CMK (cell line): ENCODE measurements at regions not wholly inside any gene's neighbourhood (a gene's known extent, or its start where the extent isn't known, plus 50 kb on each side); places are given as distances from the start of the nearest gene placed in this dataset.

Experiments
- DNase-seq: peaks from one replicate; pipeline ENCODE4 v3.0.0-alpha.2; 2010; ENCODE audit warnings: low read depth

- DNase-seq: no peak
These were observed 98.8 kb upstream of the NCKAP5 start for GRCh38 chr2:133667085-133667484.

- no peak for DNase-seq
These were observed 99.7 kb upstream of the NCKAP5 start for GRCh38 chr2:133667968-133668367.

DNA sequence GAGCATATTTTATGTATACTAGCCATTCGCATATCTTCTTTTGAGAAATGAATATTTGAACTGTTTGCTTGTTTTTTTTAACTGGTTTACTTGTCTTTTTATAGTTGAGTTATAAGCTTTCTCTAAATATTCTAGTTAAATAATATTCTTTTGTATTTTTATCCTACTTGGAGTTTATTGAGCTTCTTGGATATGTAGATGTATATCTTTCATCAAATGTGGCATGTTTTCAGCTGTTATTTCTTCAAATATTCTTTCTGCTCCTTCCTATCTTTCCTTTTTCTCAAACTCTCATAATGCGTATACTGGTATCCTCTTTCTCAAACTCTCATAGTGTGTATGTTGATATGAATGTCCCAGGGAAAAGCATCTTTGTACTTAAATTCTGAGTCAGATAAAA is 100.3 kb upstream of the NCKAP5 start:
- DNase-seq: no peak

GRCh38 chr2:133673305-133673905 is 105.1 kb upstream of the NCKAP5 start:
- no peak for DNase-seq

DNA sequence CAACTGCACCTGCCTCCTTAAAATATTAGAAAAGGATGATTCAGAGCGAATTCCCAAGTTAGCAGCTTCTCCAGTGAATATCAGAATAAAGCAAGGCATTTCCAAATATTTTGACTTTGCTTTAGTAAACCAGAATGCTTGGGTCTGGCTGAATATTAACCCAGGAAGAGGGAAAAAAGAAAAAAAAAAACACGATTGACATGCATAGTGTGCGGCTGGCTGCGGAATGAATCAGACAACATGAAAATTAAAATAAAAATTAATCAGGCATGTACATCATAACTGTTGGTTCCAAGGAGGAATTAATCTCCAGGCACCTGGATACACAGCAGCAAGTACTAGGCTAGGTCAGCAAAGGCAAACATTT is 105.8 kb upstream of the NCKAP5 start:
- DNase-seq: no peak

GRCh38 chr2:133674433-133675331 is 106.4 kb upstream of the NCKAP5 start:
- no peak for DNase-seq

GRCh38 chr2:133676392-133677130 is 108.3 kb upstream of the NCKAP5 start:
- DNase-seq: no peak

DNA sequence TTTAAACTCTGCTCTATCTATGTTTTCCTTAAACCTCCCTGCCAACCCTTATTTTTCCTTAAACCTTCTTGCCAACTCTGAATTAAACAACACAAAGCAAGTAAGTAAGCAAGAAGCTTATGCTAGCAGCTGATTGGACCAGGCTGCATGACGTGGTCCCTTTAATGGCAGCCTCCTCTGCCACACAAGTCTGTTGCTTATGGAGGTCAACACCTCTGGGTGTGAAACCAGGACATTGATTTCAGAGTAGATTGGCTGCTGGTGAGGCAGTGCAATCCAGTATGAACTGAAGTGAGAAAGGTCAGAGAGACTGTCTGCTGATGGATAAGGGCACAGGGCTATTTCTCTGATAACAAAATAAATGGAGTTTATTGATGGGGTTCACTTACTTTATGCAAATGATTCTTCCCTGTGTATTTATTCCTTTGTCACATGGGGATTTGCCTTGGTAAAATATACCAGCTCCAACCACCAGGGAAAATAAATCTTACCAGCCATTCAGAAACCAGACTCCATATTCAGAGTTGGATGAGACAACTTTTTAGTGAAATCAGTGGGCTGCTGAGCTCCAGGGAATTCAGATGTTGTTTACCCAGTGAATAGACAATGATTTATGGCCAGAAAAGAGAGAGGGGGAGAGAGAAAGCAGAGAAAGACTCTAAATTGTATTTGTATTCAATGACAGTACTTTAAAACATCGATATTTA is 112.2 kb upstream of the NCKAP5 start:
- no peak for DNase-seq

DNA sequence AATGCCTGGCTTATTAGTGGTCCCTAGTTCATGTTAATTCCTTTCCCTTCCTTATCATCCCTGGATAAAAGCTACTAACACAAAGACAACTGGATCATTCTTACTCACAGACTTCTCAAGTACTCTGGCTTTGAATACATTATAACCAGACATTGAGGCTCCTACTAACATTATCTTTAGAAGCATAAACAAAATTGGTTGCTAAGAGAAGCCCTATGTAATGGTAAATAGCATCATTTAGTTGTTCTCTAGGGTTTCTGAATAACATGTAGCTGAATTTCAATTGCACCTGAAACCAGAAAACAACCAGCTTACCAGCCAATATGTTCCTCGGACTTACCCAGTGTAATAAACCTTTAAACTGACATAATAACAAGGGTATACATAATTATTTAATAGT is 114.1 kb upstream of the NCKAP5 start:
- no peak for DNase-seq

DNA sequence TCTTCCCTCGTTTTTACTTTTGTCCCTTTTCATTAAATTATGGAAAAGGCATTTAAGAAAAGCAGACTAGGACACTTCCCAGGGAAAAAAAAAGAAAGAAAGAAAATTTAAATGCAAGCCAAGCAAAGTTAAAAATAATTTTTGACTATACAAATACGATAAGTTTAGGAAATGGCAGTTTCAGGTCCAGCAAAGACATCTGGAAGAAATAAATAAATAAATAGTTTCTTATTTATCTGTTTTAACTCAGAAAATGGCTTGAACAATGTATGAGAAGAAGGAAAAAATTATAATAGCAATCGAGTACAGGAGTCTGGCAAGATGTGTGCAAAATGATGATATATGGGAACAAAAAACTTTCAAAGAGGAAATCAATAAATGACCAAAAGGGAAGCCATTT is 114.6 kb upstream of the NCKAP5 start:
- DNase-seq: no peak

GRCh38 chr2:133685636-133686215 is 117.5 kb upstream of the NCKAP5 start:
- no peak for DNase-seq

DNA sequence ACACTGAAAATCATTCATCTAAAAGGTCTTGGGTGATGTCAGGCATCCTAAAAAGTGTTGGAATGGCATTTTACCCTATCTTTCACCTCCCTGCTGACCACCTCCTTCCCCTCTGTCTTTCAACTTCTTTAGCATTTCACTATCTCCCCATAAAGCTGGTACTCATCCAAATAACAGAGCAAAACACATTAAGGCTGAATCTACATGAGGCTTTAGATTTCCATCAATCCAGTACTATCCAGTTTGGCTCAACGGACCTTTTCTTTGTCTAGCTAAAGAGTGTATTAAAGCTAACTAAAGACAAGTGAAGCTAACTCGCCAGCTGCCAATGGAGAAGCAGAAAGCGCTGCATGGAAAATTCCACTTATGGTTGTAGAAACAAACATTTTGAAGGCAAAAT is 122.5 kb upstream of the NCKAP5 start:
- DNase-seq: no peak

DNA sequence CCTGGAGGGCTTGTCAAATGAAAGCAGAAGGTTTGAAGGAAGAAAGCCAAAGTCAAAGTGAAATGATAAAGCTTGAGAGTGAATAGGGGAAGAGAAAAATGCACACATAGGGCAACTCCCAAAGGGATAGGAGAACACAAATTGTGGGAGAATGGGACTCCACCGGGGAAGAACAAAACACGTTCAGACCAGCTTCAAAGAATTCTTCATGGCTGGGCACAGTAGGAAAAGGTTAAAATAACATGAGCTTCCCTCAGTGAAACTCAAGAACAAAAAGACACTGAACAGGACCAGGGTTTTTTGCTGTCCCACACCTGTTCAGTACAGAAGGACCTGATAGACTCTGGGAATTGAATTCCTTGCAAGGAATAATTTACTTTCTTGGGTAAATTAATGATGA is 123.1 kb upstream of the NCKAP5 start:
- no peak for DNase-seq

GRCh38 chr2:133705287-133705686 is 137.0 kb upstream of the NCKAP5 start:
- no peak for DNase-seq

GRCh38 chr2:133710613-133711012 is 142.3 kb upstream of the NCKAP5 start:
- DNase-seq: no peak

- DNase-seq: no peak
These were observed 142.9 kb upstream of the NCKAP5 start for GRCh38 chr2:133711201-133711600.

GRCh38 chr2:133711806-133712205 is 143.5 kb upstream of the NCKAP5 start:
- DNase-seq: no peak

DNA sequence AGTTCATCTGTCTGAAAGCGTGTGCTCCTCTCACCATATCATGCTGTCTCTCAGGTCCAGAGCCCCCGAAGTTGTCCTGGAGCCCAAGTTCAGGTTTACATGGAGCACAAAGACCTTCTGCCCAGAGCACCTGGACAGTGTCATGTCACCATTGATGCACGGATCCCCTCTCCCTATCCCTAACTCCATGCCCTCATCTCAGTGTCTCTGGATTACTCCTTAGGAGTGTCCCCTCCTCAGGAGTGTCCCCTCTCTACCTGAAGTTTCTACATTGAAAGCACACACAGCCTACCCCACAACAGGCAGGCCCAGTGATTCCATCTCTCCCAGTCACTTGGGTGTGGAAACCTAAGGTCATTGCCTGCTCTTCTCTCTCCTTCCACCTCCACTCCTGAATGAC is 144.1 kb upstream of the NCKAP5 start:
- DNase-seq: no peak

- no peak for DNase-seq
These were observed 144.9 kb upstream of the NCKAP5 start for GRCh38 chr2:133713049-133713580.

GRCh38 chr2:133716166-133716565 is 147.9 kb upstream of the NCKAP5 start:
- no peak for DNase-seq

- no peak for DNase-seq
These were observed 149.2 kb upstream of the NCKAP5 start for GRCh38 chr2:133717497-133717896.

DNA sequence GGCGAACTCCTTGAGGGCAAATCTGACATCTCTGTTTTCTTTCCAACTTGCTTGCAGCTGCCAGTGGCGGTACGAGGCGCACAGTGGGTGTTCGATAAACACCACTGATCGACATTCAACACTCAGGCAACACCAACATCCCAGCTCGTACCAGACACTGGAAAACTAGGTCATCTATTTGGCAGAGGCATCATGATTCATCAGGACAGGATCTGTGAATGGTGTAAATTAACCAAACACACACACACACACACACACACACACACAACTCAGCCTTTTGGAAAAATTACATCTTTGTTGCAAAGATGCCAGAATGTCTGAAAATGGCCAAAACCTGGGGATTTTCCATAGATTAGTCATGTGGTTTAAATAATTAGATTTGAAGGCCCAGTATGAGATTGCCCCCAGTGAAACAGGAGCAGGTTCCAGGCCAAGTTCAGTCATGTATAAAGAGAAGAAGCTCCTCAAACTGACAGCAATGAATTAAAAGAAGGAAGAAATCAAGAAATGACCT is 150.5 kb upstream of the NCKAP5 start:
- DNase-seq: no peak
